ENCODE measurements at regions not wholly inside any gene's neighbourhood (a gene's known extent, or its start where the extent isn't known, plus 50 kb on each side); places are given as distances from the start of the nearest gene placed in this dataset.

GRCh38 chr1:218965821-218966220 is 207.9 kb upstream of the LYPLAL1 start:
- Histone ChIP-seq H4K20me1 (ENCODE audit: insufficient read depth) (no peaks in the 10 kb centered on the region), H3K36me3 (ENCODE audit: control insufficient read depth in 1 of 2, insufficient read depth in 2 of 2, low read length in 2 of 2) (no peaks in the 10 kb centered on the region), H3K4me3 (replicated peaks in 1 of 2; ENCODE audit: low read depth in 1 of 2, low read length in 2 of 2) (no peak overlapping the region), H3K27ac (ENCODE audit: low read depth, low read length) (no peak overlapping the region), H2AFZ (ENCODE audit: low read depth, low read length, poor library complexity, severe bottlenecking) (no peak overlapping the region), H3K79me2 (ENCODE audit: insufficient read depth, low read length) (no peaks in the 10 kb centered on the region), H3K27me3 (ENCODE audit: insufficient read depth, low read length) (no peaks in the 10 kb centered on the region), H3K9ac (ENCODE audit: low read length) (no peak overlapping the region), H3K9me3 (ENCODE audit: control insufficient read depth in 1 of 2, insufficient read depth in 1 of 2, low read depth in 1 of 2, low read length in 2 of 2) (no peaks in the 10 kb centered on the region), H3K9me2 (ENCODE audit: insufficient read depth) (no peaks in the 10 kb centered on the region), H3K4me2 (ENCODE audit: low read length) (no peak overlapping the region), H3K4me1 (ENCODE audit: control insufficient read depth in 1 of 2, insufficient read depth in 2 of 2, low read length in 2 of 2) (no peaks in the 10 kb centered on the region)
- intact Hi-C loops (cut with micrococcal nuclease): no loop called here
- RAD21 ChIA-PET (ENCODE audit: low non-redundant PET in 1 of 2, low total read pairs in 2 of 2, uncharacterized antibody in 2 of 2, unreplicated experiment in 2 of 2): no interaction called here
- BruUV-seq (replicated peaks): no TSS peak
- no peak for ATAC-seq
- CTCF ChIA-PET: no interaction called here
- POLR2A ChIA-PET: no interaction called here
- no peak for DNase-seq (ENCODE audit: low read depth, low spot score)
- TF ChIP-seq JUND (IDR thresholded peaks at IDR 0.05): no peak
- no peak for TF ChIP-seq TCF7L2 (IDR thresholded peaks at IDR 0.05; ENCODE audit: borderline replicate concordance, extremely low read depth, insufficient read depth, insufficient read length)
- no peak for TF ChIP-seq YY1 (IDR thresholded peaks at IDR 0.05; ENCODE audit: extremely low read depth, insufficient replicate concordance, low read depth, low read length)
- TF ChIP-seq ZBTB33 (IDR thresholded peaks at IDR 0.05; ENCODE audit: extremely low read depth, insufficient replicate concordance, low read length): no peak
- TF ChIP-seq CBX3 (IDR thresholded peaks at IDR 0.05; ENCODE audit: low read depth): no peak
- no peak for TF ChIP-seq POLR2AphosphoS5 (IDR thresholded peaks at IDR 0.05; ENCODE audit: low read depth, low read length)
- TF ChIP-seq ZFX (IDR thresholded peaks at IDR 0.05): no peak
- no peak for TF ChIP-seq EZH2 (IDR thresholded peaks at IDR 0.05)
- TF ChIP-seq CEBPB (IDR thresholded peaks at IDR 0.05; ENCODE audit: low read depth): no peak
- no peak for TF ChIP-seq REST (IDR thresholded peaks at IDR 0.05; ENCODE audit: low read depth)
- no peak for TF ChIP-seq RAD21 (IDR thresholded peaks at IDR 0.05; ENCODE audit: low read depth)
- TF ChIP-seq SP1 (IDR thresholded peaks at IDR 0.05; ENCODE audit: low read depth): no peak
- no peak for TF ChIP-seq SIN3A (IDR thresholded peaks at IDR 0.05; ENCODE audit: low read depth)
- TF ChIP-seq CTCF (IDR thresholded peaks at IDR 0.05 in 2 of 3, conservative IDR thresholded peaks at IDR 0.05 in 1 of 3; ENCODE audit: borderline replicate concordance in 1 of 3, insufficient read depth in 1 of 3, low read depth in 2 of 3, low read length in 2 of 3): no peak
